SU-DHL-6 (cell line): ENCODE measurements at regions not wholly inside any gene's neighbourhood (a gene's known extent, or its start where the extent isn't known, plus 50 kb on each side); places are given as distances from the start of the nearest gene placed in this dataset.

Experiments
- EZH2phosphoT487 ChIP-seq: fragments of 200-600 bp; sonication (generic), shearing (Covaris generic); conservative IDR thresholded peaks from 2 replicates; pipeline ENCODE4 v1.6.1; 2018; ENCODE audit warnings: mild to moderate bottlenecking, antibody characterized with exemption, low read length, moderate library complexity, mixed read lengths
- TF ChIP-seq, protein P1 (sequence below): fragments of 200-600 bp; sonication (generic); IDR thresholded peaks from one replicate; pipeline ENCODE4 v1.5.1; 2017; ENCODE audit warnings: antibody characterized with exemption, mild to moderate bottlenecking, low read length, moderate library complexity; ENCODE audit not compliant: insufficient read depth, poor library complexity, severe bottlenecking

DNA sequence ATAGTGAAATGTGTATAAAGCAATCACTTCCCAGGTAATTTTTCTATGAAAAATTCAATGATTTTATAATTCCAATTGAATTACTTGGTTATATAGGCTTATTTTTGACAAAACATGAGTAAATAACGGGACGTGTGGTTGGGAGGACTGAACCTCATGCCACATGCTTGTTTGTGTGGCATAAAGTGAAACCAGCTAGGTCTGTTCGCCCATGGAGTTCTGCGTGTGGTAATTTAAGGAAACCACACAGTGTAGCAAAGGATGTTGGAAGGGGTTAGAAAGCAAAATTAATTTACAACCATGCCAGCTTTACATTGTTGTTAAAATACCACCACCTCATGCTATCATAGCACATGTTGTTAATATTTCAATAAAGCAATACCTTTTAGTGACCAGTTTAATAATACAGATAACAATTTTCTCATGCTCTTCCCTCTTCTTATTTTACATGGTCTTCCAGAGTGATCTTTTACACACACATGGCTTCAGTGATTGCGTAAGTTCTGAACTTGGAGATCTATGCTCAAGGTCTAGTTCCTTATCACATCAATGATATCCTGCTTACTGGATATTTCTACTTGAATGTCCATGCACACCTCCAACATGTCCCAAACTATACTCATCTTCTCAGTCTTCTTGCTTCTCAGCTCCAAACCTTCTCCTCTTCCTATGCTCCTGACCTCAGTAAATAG is 156.4 kb upstream of the ITGA4 start:
- TF ChIP-seq, protein P1, sequence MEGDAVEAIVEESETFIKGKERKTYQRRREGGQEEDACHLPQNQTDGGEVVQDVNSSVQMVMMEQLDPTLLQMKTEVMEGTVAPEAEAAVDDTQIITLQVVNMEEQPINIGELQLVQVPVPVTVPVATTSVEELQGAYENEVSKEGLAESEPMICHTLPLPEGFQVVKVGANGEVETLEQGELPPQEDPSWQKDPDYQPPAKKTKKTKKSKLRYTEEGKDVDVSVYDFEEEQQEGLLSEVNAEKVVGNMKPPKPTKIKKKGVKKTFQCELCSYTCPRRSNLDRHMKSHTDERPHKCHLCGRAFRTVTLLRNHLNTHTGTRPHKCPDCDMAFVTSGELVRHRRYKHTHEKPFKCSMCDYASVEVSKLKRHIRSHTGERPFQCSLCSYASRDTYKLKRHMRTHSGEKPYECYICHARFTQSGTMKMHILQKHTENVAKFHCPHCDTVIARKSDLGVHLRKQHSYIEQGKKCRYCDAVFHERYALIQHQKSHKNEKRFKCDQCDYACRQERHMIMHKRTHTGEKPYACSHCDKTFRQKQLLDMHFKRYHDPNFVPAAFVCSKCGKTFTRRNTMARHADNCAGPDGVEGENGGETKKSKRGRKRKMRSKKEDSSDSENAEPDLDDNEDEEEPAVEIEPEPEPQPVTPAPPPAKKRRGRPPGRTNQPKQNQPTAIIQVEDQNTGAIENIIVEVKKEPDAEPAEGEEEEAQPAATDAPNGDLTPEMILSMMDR, result no peak
- no peak for TF ChIP-seq EZH2phosphoT487
